ENCODE measurements at regions not wholly inside any gene's neighbourhood (a gene's known extent, or its start where the extent isn't known, plus 50 kb on each side); places are given as distances from the start of the nearest gene placed in this dataset.

- Histone ChIP-seq H3K79me1 (ENCODE audit: insufficient read depth, low read depth, low read length, poor library complexity, severe bottlenecking) (no peaks in the 10 kb centered on the region), H2BK120ac (ENCODE audit: low read depth, low read length, poor library complexity, severe bottlenecking) (no peak overlapping the region), H3K4me2 (ENCODE audit: insufficient read depth, insufficient read length, low read length) (no peak overlapping the region), H3K4me1 (ENCODE audit: insufficient read depth, low read length) (no peaks in the 10 kb centered on the region), H2BK15ac (ENCODE audit: low read depth, low read length) (no peak overlapping the region), H3K14ac (ENCODE audit: insufficient read depth, low read length) (no peak overlapping the region), H3K18ac (ENCODE audit: insufficient read length, low read depth, low read length) (no peak overlapping the region), H3K9ac (ENCODE audit: extremely low read depth, insufficient read length, low read length) (no peak overlapping the region), H2BK20ac (ENCODE audit: low read depth, low read length, poor library complexity, severe bottlenecking) (no peak overlapping the region), H3T11ph (ENCODE audit: low read length) (no peak overlapping the region), H3K27me3 (ENCODE audit: insufficient read depth, low read length) (no peaks in the 10 kb centered on the region), H3K27ac (ENCODE audit: insufficient read length, low read depth, low read length) (no peak overlapping the region), H3K23ac (ENCODE audit: insufficient read length, low read depth, low read length) (no peak overlapping the region), H3K23me2 (ENCODE audit: insufficient read length, low read depth, low read length, poor library complexity, severe bottlenecking) (no peaks in the 10 kb centered on the region), H4K91ac (ENCODE audit: insufficient read length, low read depth, low read length) (no peak overlapping the region), H3K79me2 (ENCODE audit: insufficient read depth, low read length) (no peaks in the 10 kb centered on the region), H2BK12ac (ENCODE audit: insufficient read length, low read depth, low read length) (no peak overlapping the region), H2AK5ac (ENCODE audit: insufficient read length, low read length) (no peak overlapping the region), H4K8ac (replicated peaks; ENCODE audit: insufficient read length, low read depth, low read length) (no peak overlapping the region), H3K4ac (ENCODE audit: low read depth, low read length) (no peak overlapping the region), H2BK5ac (ENCODE audit: insufficient read length, low read length) (no peak overlapping the region), H3K56ac (ENCODE audit: insufficient read length, low read depth, low read length) (no peak overlapping the region), H4K20me1 (ENCODE audit: control insufficient read depth, insufficient read depth, insufficient read length) (no peaks in the 10 kb centered on the region), H3K9me3 (ENCODE audit: control insufficient read depth, low read depth, low read length) (no peaks in the 10 kb centered on the region), H2AFZ (ENCODE audit: low read length) (no peak overlapping the region), H4K5ac (ENCODE audit: insufficient read length, low read depth, low read length) (no peak overlapping the region)
- no peaks in the 10 kb centered on the region; the same call in 1 of the 2 replicates for H3K27me3 Mint-ChIP-seq (ENCODE audit: low read depth)
- WGBS (ENCODE audit: extremely low coverage, insufficient read length, low lambda C conversion rate), result no CpG with 5 or more reads among the region's 2 CpGs
- TF ChIP-seq CTCF (conservative IDR thresholded peaks at IDR 0.05), result no peak
- peaks cover 4 to 7% (median 7%) of the 10 kb centered on the region in 3 experiments; a peak in 5 of 7 replicates for H3K36me3 Mint-ChIP-seq (ENCODE audit: insufficient read depth in 1 of 3, low read depth in 3 of 3)
- peaks cover 10 to 17% of the 10 kb centered on the region in 2 experiments for H3K9me3 Mint-ChIP-seq
- H3K4me1 Mint-ChIP-seq, result no peaks in the 10 kb centered on the region
- DNase-seq, result no peak
- no peak overlapping the region for H3K27ac Mint-ChIP-seq
- H3K4me3 Mint-ChIP-seq, result no peak overlapping the region; a peak in 1 of 5 replicates
Measured at GRCh38 chr5:56367748-56368147, 134.6 kb upstream of the ANKRD55 start.

Measured in H9 (cell line).